Right atrium auricular region (tissue), 2 donors: ENCODE measurements at regions not wholly inside any gene's neighbourhood (a gene's known extent, or its start where the extent isn't known, plus 50 kb on each side); places are given as distances from the start of the nearest gene placed in this dataset.

Experiments used
- DNase-seq: peaks from one replicate; pipeline ENCODE4 v3.0.0-alpha.2; 2019; ENCODE audit warnings: low spot score
- H3K27ac ChIP-seq, 2 donors: fragments of 200-600 bp; sonication (generic); 1 replicate in 1 of 2; 2 replicates in 1 of 2; pipeline ENCODE4 v1.5.1; 2016 to 2019
- H3K27me3 ChIP-seq, 2 donors: fragments of 200-600 bp; sonication (generic); one replicate each; pipeline versions ENCODE4 v1.5.1 to v1.6.0; 2017 to 2019
- H3K36me3 ChIP-seq: fragments of 200-600 bp; sonication (generic); one replicate; pipeline ENCODE4 v1.5.1; 2016
- H3K4me1 ChIP-seq, 2 donors: fragments of 200-600 bp; sonication (generic); one replicate each; pipeline versions ENCODE4 v1.5.1 to v1.6.0; 2017 to 2019
- H3K4me3 ChIP-seq, 2 donors: fragments of 200-600 bp; sonication (generic); 1 replicate in 1 of 2; 2 replicates in 1 of 2; pipeline ENCODE4 v1.5.1; 2017 to 2019; ENCODE audit warnings: mild to moderate bottlenecking in 1 of 2, moderate library complexity in 1 of 2
- H3K9me3 ChIP-seq, 2 donors: fragments of 200-600 bp; sonication (generic); one replicate each; pipeline ENCODE4 v1.5.1; 2019
- CTCF ChIP-seq, 2 donors: fragments of 200-600 bp; sonication (generic); IDR thresholded peaks; one replicate each; pipeline ENCODE4 v1.5.1; 2019; ENCODE audit warnings: antibody characterized with exemption in 2 of 2

GRCh38 chr2:200127848-200128247, 172.5 kb downstream of the MAIP1 start:
- no peaks in the 10 kb centered on the region for H3K36me3 ChIP-seq
- no peak overlapping the region for H3K27ac ChIP-seq
- H3K27me3 ChIP-seq, result no peaks in the 10 kb centered on the region
- H3K4me1 ChIP-seq, result no peaks in the 10 kb centered on the region
- no peaks in the 10 kb centered on the region for H3K9me3 ChIP-seq
- no peak overlapping the region for H3K4me3 ChIP-seq
- TF ChIP-seq CTCF (IDR thresholded peaks at IDR 0.05), result no peak
- DNase-seq, result no peak

- no peak for DNase-seq
- H3K4me1 ChIP-seq, result no peaks in the 10 kb centered on the region
- H3K9me3 ChIP-seq, result no peaks in the 10 kb centered on the region
- no peak overlapping the region for H3K27ac ChIP-seq
- H3K36me3 ChIP-seq, result no peaks in the 10 kb centered on the region
- H3K27me3 ChIP-seq, result no peaks in the 10 kb centered on the region
- TF ChIP-seq CTCF (IDR thresholded peaks at IDR 0.05), result no peak
- H3K4me3 ChIP-seq, result no peak overlapping the region
Measured at GRCh38 chr2:200128296-200128695, 172.9 kb downstream of the MAIP1 start.

GRCh38 chr2:200129721-200130462, 174.5 kb downstream of the MAIP1 start:
- no peaks in the 10 kb centered on the region for H3K36me3 ChIP-seq
- no peak for TF ChIP-seq CTCF (IDR thresholded peaks at IDR 0.05)
- DNase-seq, result no peak
- H3K4me1 ChIP-seq, result no peaks in the 10 kb centered on the region
- no peaks in the 10 kb centered on the region for H3K27me3 ChIP-seq
- no peak overlapping the region for H3K4me3 ChIP-seq
- no peak overlapping the region for H3K27ac ChIP-seq
- peaks cover 0 to under 1% of the 10 kb centered on the region in 2 donors for H3K9me3 ChIP-seq

- Histone ChIP-seq H3K27ac (no peak overlapping the region), H3K27me3 (no peaks in the 10 kb centered on the region), H3K9me3 (peaks cover 0 to 6% of the 10 kb centered on the region in 2 donors), H3K4me3 (no peak overlapping the region), H3K36me3 (no peaks in the 10 kb centered on the region), H3K4me1 (no peaks in the 10 kb centered on the region)
- no peak for DNase-seq
- no peak for TF ChIP-seq CTCF (IDR thresholded peaks at IDR 0.05)
Measured at GRCh38 chr2:200130762-200131166, 175.4 kb downstream of the MAIP1 start.

- Histone ChIP-seq H3K9me3 (peaks cover 0 to 6% of the 10 kb centered on the region in 2 donors), H3K27me3 (no peaks in the 10 kb centered on the region), H3K4me3 (no peak overlapping the region), H3K27ac (no peak overlapping the region), H3K4me1 (no peaks in the 10 kb centered on the region), H3K36me3 (no peaks in the 10 kb centered on the region)
- TF ChIP-seq CTCF (IDR thresholded peaks at IDR 0.05), result no peak
- DNase-seq, result no peak
Measured at GRCh38 chr2:200131307-200131706, 175.2 kb upstream of the SPATS2L start.

- H3K36me3 ChIP-seq, result no peaks in the 10 kb centered on the region
- H3K27ac ChIP-seq, result no peak overlapping the region
- TF ChIP-seq CTCF (IDR thresholded peaks at IDR 0.05), result no peak
- no peak for DNase-seq
- peaks cover 0 to 6% of the 10 kb centered on the region in 2 donors for H3K9me3 ChIP-seq
- no peaks in the 10 kb centered on the region for H3K27me3 ChIP-seq
- no peak overlapping the region for H3K4me3 ChIP-seq
- H3K4me1 ChIP-seq, result no peaks in the 10 kb centered on the region
Measured at GRCh38 chr2:200135082-200135481, 171.4 kb upstream of the SPATS2L start.
